Suppressor macrophage (primary cell): ENCODE measurements at regions not wholly inside any gene's neighbourhood (a gene's known extent, or its start where the extent isn't known, plus 50 kb on each side); places are given as distances from the start of the nearest gene placed in this dataset.

Source experiments
- DNase-seq, 4 experiments: peaks; one replicate each; pipeline ENCODE4 v3.0.0-alpha.2; 2020 to 2022

DNA sequence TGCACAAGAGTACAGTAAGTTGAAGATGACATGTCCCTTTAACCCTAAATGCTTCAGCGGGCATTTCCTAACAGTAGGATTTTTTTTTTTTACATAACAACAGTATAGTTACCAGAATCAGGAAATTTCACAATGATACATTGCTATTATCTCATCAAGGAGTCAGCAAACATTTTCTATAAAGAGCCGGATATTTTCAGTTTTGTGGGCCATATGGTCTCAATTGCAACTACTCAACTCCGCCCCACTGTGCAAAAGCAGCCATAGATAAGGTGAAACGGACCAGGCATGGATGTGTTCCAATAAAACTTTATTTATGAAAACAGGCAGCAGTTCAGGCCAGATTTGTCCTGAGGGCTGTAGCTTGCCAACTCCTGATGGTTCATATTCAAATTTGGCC lies 130.6 kb downstream of the SMAD6 start:
- peak; percentile 64 to 92 (median 82) for DNase-seq

GRCh38 chr15:66833371-66833770 lies 131.3 kb downstream of the SMAD6 start:
- DNase-seq: peak in 3 of 4 experiments; percentile 40 to 47 (median 42)

DNA sequence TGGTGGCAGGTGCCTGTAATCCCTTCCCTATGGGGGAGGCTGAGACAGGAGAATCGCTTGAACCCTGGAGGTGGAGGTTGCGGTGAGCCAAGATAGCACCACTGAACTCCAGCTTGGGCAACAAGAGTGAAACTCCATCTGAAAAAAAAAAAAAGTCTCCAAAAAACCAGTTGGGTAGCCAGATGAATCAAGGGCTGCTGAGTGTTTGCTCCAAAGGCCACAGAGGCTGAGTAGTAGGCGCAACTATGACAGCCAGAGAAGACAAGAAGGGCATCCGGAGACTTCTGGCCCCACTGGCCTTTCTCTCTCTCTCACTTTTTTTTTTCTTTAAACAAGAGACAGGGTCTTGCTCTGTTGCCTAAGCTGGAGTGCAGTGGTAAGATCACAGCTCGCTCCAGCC lies 131.8 kb downstream of the SMAD6 start:
- no peak for DNase-seq

GRCh38 chr15:66834881-66835878 lies 133.1 kb downstream of the SMAD6 start:
- DNase-seq: peak; percentile 89 to 96 (median 94)

- no peak for DNase-seq
Observed at GRCh38 chr15:66836231-66837030, 134.4 kb downstream of the SMAD6 start.

- DNase-seq: no peak
Observed at GRCh38 chr15:66838202-66838601, 136.2 kb downstream of the SMAD6 start.

GRCh38 chr15:66838671-66839239 lies 136.7 kb downstream of the SMAD6 start:
- peak in 3 of 4 experiments; percentile 49 to 60 (median 57) for DNase-seq

- no peak for DNase-seq
Observed at GRCh38 chr15:66839506-66840112, 137.6 kb downstream of the SMAD6 start.

GRCh38 chr15:66840615-66841390 lies 138.8 kb downstream of the SMAD6 start:
- peak; percentile 60 to 83 (median 78) for DNase-seq

GRCh38 chr15:66841953-66842681 lies 140.1 kb downstream of the SMAD6 start:
- DNase-seq: peak; percentile 86 to 94 (median 90)

GRCh38 chr15:66842710-66843441 lies 140.8 kb downstream of the SMAD6 start:
- DNase-seq: peak; percentile 69 to 86 (median 82)

- DNase-seq: no peak
Observed at GRCh38 chr15:66843581-66843980, 141.5 kb downstream of the SMAD6 start.

DNA sequence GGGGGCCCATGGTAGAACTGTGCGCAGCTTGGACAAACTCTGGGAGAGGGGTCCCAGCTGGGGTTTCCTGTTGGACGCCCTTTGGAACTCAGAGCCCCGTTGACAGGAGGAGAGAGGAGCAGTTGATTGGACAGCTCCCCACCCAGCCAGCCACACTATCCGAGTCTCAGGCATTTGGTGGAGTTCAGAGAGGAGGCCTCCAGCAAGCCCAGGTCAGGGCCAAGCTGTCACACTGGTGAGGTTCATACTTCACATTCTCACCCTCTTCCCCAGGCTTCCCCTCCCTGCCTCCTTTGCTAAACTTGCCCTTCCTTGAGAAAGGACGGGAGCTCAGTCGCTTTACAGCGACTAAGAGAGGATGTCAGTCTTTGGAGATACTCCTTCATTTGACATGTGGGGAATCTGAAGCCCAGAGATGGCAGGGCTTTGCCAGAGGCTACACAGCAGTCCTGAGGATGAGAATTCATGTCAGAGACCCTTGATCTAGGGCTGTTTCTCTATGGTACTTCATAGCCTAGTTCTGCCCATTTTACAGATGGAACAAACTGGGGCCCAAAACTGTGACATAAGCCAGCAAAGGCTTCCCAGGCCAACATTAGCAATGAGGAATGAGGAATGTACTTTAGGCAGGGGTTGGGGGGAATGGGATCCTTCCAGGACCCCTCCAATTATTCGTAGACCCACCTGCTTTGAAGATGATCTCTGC lies 142.2 kb downstream of the SMAD6 start:
- no peak for DNase-seq

- DNase-seq: no peak
Observed at GRCh38 chr15:66844747-66845145, 142.7 kb downstream of the SMAD6 start.

DNA sequence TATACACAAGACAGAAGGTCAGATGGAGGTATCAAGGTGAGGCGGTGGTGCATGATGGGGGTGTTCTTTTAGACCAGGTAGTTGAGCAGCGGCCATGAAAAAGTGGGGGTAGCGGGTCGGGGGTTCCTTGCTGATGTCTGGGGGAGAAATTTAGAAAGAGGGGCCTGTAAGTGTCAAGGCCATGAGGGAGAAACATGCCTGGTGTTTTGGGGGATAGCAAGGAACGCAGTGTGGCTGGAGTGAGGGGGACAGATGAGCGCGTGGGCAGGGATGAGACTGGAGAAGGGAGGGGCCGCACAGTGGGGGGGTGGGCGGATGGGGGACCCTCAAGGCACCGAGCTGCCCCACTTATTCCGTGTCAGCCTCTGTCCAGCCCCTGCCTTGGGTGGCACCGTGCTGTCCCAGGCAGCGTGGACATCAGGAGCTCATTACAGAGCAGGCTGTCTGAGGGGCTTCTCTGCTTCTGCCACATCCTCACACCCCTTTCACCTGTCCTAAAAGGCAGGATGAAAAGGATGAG lies 143.3 kb downstream of the SMAD6 start:
- no peak for DNase-seq

DNA sequence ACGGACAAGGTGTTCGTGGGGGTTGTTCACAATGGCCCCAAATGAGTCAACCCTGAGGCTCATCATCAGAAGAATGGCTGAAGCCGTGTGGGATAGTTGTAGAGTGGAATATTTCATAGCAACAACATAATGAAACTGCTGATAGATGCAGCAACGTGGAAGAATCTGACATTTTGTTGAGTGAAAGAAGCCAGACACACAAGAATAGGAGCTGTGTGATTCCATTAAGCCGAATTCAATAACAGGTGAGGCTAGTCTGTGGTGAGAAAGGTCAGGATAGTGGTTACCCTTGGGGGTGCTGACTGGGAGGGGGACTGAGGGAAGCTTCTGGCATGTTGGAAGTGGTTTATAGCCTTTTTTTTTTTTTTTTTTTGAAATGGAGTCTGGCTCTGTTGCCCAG lies 144.0 kb downstream of the SMAD6 start:
- DNase-seq: no peak

DNA sequence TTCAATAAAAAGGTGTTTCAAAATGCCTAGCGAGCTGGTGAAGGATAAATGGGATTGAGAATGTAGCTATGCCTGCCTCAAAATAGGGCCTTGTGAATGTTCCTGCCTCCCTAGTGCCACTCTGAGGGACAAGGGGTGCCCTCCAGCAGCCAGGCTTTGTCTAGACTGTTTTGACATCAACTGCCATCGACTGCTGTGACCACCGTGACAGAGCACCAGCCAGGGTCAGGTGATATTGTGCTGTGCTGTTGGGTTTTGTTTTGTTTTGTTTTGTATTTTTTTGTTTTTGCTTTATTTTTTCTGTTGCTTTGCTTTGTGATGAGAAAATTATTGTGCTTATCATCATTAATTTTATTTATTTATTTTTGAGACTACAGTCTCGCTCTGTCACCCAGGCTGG lies 144.8 kb downstream of the SMAD6 start:
- DNase-seq: no peak

DNA sequence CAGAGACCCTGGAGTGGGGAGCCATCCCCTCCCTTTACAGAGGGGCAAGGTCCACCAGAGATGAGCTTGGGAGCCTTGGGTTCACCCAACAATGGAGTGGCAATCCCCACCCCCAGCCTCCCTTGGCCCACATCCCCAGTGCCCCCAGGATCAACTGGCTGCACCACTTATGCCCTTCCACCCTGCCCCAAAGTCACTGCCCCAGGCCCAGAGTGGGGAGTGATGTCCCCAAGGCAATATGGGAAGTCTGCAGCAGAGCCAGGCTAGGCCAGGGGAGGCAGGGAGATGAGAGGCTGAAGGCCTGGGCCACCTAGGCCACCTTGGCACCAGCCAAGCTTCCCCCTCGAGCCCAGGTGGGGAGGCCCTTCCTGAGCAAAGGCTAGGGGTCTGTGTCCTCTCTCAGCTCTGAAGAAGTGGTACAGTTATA lies 145.5 kb downstream of the SMAD6 start:
- no peak for DNase-seq

DNA sequence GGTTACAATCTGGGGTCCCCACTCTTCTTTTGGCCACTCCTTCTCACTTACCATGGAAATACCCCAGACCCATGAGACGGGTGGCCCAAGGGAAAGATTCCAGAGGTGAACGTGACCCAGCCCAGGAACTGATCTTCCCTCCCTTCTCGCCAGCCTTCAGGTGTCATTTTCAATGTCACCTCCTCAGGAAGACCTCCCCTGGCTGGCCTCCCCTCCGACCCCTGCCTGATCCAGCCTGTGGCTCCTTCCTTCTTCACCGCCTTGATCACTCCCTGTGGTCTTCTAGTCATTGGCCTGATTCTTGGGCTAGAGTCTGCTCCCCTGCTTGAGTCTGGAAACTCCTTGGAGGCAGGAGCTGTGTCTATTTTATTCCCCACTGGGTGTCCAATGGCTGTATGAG lies 146.1 kb downstream of the SMAD6 start:
- DNase-seq: no peak
